ENCODE measurements at regions not wholly inside any gene's neighbourhood (a gene's known extent, or its start where the extent isn't known, plus 50 kb on each side); places are given as distances from the start of the nearest gene placed in this dataset.

GRCh38 chr1:104648269-104648691 lies 898.6 kb downstream of the AMY1C start:
- TF ChIP-seq POLR2A (IDR thresholded peaks at IDR 0.05; ENCODE audit: low read depth, low read length) (no peak), TAF1 (IDR thresholded peaks at IDR 0.05; ENCODE audit: low read depth, low read length) (no peak), POLR2AphosphoS5 (IDR thresholded peaks at IDR 0.05; ENCODE audit: low read depth, low read length) (no peak), SPI1 (IDR thresholded peaks at IDR 0.05; ENCODE audit: low read depth, low read length) (no peak), POU2F2 (IDR thresholded peaks at IDR 0.05; ENCODE audit: low read depth, low read length) (no peak), PAX5 (IDR thresholded peaks at IDR 0.05; ENCODE audit: insufficient read depth, low read length, severe bottlenecking) (no peak)
